Skeletal muscle satellite cell (primary cell): ENCODE measurements at regions not wholly inside any gene's neighbourhood (a gene's known extent, or its start where the extent isn't known, plus 50 kb on each side); places are given as distances from the start of the nearest gene placed in this dataset.
"Not testable (repeated sequence)": the region's sequence is repeated elsewhere in the genome, so short reads cannot be mapped to it uniquely, and the experiment has no call there.

Experiments
- H3K27me3 ChIP-seq: 2 replicates; pipeline ENCODE4 v1.7.0; 2013; ENCODE audit warnings: low read length; ENCODE audit not compliant: control insufficient read depth, insufficient read depth
- H3K36me3 ChIP-seq: 2 replicates; pipeline ENCODE4 v1.7.0; 2013; ENCODE audit warnings: mild to moderate bottlenecking, control low read depth, low read length; ENCODE audit not compliant: insufficient read depth
- H3K4me1 ChIP-seq: 2 replicates; pipeline ENCODE4 v1.7.0; 2013; ENCODE audit warnings: low read length; ENCODE audit not compliant: control insufficient read depth, insufficient read depth
- H3K4me2 ChIP-seq: 2 replicates; pipeline ENCODE4 v1.7.0; 2013; ENCODE audit warnings: mild to moderate bottlenecking, low read length
- H3K4me3 ChIP-seq: 2 replicates; pipeline ENCODE4 v1.7.0; 2013; ENCODE audit warnings: low read length
- H3K9ac ChIP-seq: 2 replicates; pipeline ENCODE4 v1.7.0; 2013; ENCODE audit warnings: mild to moderate bottlenecking, low read depth, low read length, moderate library complexity
- H3K9me3 ChIP-seq: replicated peaks from 2 replicates; pipeline ENCODE4 v1.7.0; 2013; ENCODE audit warnings: mild to moderate bottlenecking, control low read depth, low read length

- Histone ChIP-seq H3K4me1 (peaks cover 9% of the 10 kb centered on the region), H3K9ac (no peak overlapping the region), H3K4me2 (no peak overlapping the region), H3K27me3 (no peaks in the 10 kb centered on the region), H3K9me3 (no peaks in the 10 kb centered on the region), H3K4me3 (no peak overlapping the region), H3K36me3 (no peaks in the 10 kb centered on the region)
Measured at GRCh38 chr15:35281515-35281914, 196.4 kb upstream of the NANOGP8 start.

DNA sequence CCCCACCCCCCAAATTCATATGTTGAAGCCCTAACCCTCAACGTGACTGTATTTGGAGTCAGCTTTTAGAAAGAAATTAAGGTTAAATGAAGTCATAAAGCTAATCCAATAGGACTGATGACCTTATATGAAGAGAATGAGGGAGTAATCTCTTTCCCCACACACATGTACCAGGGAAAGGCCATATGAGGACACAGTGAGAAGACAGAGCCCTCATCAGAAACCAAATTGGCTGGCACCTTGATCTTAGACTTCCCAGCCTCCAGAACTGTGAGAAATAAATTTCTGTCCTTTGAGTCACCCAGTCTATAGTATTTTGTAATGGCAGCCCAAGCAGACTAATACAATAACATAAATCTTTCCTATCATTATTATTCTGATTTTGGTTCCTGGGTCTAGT lies 194.7 kb upstream of the NANOGP8 start:
- Histone ChIP-seq H3K36me3 (no peaks in the 10 kb centered on the region), H3K9ac (no peak overlapping the region), H3K4me1 (peaks cover 9% of the 10 kb centered on the region), H3K4me2 (no peak overlapping the region), H3K4me3 (no peak overlapping the region), H3K27me3 (no peaks in the 10 kb centered on the region), H3K9me3 (no peaks in the 10 kb centered on the region)

DNA sequence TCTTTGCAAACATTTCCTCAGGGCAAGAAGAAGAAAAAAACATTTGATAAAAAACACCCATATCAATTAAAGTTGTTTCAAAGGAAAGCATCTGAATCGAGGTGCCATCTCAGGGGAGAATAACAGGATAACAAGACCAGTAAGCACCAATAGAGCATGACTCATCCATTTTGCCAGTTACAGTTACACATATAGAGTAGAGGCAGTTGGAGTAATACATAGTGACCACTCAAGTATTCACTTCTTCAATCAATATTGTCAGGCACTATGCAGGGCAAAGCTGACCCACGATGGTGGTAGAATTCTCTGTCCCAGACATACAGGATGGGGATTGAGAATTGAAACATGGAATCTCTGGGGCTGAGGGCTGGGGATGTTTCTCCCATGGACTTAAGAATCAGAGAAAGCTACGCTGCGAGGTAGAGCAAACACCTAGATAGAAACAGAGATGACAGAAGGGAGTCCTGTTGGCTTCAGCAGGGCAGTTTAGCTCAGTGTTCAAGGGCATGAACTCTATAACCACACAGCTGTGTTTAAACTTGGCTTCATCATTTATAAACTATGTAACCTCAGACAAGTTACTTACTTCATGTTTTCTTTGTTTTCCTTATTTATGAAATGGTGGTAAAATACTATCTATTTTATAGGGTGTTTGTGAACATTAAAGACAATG lies 186.4 kb upstream of the NANOGP8 start:
- no peaks in the 10 kb centered on the region for H3K36me3 ChIP-seq

DNA sequence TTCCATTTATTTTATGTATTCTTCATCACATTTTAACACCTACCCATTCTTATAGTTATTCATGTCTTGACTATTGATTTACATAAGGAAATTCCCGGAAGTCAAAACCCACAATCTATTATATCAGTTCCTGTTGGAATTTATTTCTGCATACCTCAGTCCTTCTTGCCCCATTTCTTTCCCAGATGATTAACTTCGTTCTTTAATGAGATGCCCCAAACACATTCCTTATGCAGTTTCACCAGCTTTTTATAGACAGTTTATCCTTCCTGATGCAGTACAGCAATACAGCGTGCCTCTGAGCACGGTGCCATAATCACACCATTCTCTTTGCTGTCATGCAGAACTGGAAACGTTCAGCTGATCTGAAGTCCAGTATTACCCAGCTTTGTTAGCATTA lies 175.8 kb upstream of the NANOGP8 start:
- H3K27me3 ChIP-seq: no peaks in the 10 kb centered on the region
- peaks cover 6% of the 10 kb centered on the region for H3K4me1 ChIP-seq
- no peaks in the 10 kb centered on the region for H3K9me3 ChIP-seq
- H3K4me3 ChIP-seq: no peak overlapping the region
- H3K4me2 ChIP-seq: no peak overlapping the region
- H3K9ac ChIP-seq: no peak overlapping the region
- H3K36me3 ChIP-seq: no peaks in the 10 kb centered on the region

More for the DNA sequence above, 186.4 kb upstream of the NANOGP8 start:
- Histone ChIP-seq H3K27me3 (no peaks in the 10 kb centered on the region), H3K4me3 (no peak overlapping the region), H3K4me2 (peak overlapping the region; percentile 7), H3K9ac (no peak overlapping the region), H3K4me1 (peaks cover 6% of the 10 kb centered on the region), H3K9me3 (no peaks in the 10 kb centered on the region)

DNA sequence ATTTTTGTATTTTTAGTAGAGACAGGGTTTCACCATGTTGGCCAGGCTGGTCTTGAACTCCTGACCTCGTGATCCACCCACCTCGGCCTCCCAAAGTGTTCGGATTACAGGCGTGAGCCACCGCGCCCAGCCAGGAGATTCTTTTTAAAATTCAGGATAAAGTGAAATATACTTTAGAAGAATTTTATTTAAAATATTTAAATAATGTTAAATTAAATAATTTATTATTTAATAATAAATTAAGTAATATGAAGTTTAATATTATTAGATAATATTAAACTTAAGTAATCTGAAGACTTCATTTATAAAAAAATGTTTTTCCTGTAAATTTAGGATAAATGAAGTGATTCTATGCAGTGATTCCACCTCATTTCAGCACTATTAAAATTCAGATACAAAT lies 175.2 kb upstream of the NANOGP8 start:
- not testable (repeated sequence) for H3K27me3 ChIP-seq, H3K9me3 ChIP-seq, H3K4me2 ChIP-seq, H3K36me3 ChIP-seq, H3K4me3 ChIP-seq, H3K9ac ChIP-seq, H3K4me1 ChIP-seq

DNA sequence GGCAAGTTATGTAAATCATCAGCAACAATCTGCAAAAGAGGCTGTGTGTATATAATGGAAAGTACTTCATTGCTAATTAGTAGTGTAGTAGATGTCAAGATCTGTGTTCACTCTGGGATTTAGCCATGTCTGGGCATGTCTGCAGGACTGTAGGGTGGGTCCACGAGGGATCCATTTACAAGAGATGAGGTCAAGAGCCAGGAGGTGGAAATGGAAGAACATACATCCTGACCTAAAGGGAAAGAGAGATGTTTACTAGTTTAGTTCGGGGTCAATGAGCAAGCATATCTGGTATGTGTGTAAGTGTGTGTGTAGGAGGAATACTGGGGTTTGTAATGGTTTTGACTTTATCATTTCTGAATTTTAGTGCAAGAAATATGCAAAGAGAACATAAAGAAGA lies 171.5 kb upstream of the NANOGP8 start:
- Histone ChIP-seq H3K4me3 (no peak overlapping the region), H3K4me2 (no peak overlapping the region), H3K36me3 (no peaks in the 10 kb centered on the region), H3K9me3 (no peaks in the 10 kb centered on the region), H3K4me1 (peaks cover 6% of the 10 kb centered on the region), H3K9ac (no peak overlapping the region), H3K27me3 (no peaks in the 10 kb centered on the region)

DNA sequence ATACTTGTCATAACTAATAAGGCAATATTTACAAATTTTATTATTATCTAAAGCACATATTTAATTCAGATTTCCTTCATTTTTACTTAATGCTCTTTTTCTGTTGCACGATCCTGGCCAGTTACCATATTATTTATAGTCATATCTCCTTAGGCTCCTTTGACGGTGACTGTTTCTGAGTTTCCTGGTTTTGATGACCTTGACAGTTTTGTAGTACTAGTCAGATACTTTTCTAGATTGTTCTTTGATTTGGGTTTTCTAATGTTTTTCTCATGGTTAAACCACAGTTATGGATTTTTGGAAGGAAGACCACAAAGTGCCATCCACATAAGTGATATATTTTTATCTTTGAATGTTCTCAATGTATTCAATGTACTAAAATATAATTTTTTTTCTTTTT lies 171.0 kb upstream of the NANOGP8 start:
- no peak overlapping the region for H3K4me2 ChIP-seq
- peaks cover 6% of the 10 kb centered on the region for H3K4me1 ChIP-seq
- no peaks in the 10 kb centered on the region for H3K9me3 ChIP-seq
- no peak overlapping the region for H3K4me3 ChIP-seq
- H3K36me3 ChIP-seq: no peaks in the 10 kb centered on the region
- no peak overlapping the region for H3K9ac ChIP-seq
- H3K27me3 ChIP-seq: no peaks in the 10 kb centered on the region

DNA sequence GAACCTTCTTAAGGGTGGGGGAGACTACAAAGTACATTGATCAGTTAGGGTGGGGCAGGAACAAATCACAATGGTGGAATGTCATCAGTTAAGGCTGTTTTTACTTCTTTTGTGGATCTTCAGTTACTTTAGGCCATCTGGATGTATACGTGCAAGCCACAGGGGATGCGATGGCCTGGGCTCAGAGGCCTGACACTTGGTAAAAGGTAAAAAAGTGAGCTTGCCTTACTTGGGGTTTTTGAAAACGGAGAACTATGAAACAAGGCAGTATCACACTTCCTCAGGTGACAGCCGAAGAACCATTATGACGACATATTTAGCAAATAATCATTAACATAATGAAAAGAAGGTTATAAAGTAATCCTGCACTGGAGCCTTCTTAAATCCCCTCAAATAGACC lies 169.8 kb upstream of the NANOGP8 start:
- not testable (repeated sequence) for H3K27me3 ChIP-seq, H3K4me2 ChIP-seq, H3K36me3 ChIP-seq, H3K9me3 ChIP-seq, H3K4me3 ChIP-seq, H3K4me1 ChIP-seq, H3K9ac ChIP-seq

- H3K9ac ChIP-seq: no peak overlapping the region
- no peaks in the 10 kb centered on the region for H3K36me3 ChIP-seq
- H3K4me1 ChIP-seq: peaks cover 6% of the 10 kb centered on the region
- no peaks in the 10 kb centered on the region for H3K27me3 ChIP-seq
- H3K4me2 ChIP-seq: no peak overlapping the region
- no peak overlapping the region for H3K4me3 ChIP-seq
- H3K9me3 ChIP-seq: no peaks in the 10 kb centered on the region
Measured at GRCh38 chr15:35254062-35254461, 169.0 kb upstream of the NANOGP8 start.

GRCh38 chr15:35252351-35252865 lies 167.3 kb upstream of the NANOGP8 start:
- H3K27me3 ChIP-seq: no peaks in the 10 kb centered on the region
- no peak overlapping the region for H3K4me3 ChIP-seq
- H3K36me3 ChIP-seq: no peaks in the 10 kb centered on the region
- H3K9ac ChIP-seq: no peak overlapping the region
- peaks cover 6% of the 10 kb centered on the region for H3K4me1 ChIP-seq
- no peaks in the 10 kb centered on the region for H3K9me3 ChIP-seq
- no peak overlapping the region for H3K4me2 ChIP-seq

DNA sequence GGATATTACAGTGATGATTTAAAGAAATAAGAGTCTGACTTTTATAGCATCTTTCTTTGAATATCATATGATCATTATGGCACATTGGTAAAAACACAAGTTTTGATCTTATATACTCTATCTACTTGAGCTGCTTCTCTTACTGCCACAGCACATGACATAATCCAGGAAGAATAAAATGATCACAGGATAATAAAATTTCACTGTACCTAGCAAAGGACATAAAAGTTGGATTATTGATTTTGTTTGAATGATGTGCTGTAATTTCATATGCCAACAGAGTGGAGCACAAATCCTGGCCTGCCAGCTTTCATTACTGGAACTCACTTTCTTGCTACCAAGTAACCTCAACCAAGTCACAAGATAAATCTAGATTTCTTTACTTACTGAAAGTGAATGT lies 162.1 kb upstream of the NANOGP8 start:
- no peaks in the 10 kb centered on the region for H3K9me3 ChIP-seq
- no peaks in the 10 kb centered on the region for H3K27me3 ChIP-seq
- H3K36me3 ChIP-seq: no peaks in the 10 kb centered on the region
- peaks cover 3% of the 10 kb centered on the region for H3K4me1 ChIP-seq
- H3K4me2 ChIP-seq: no peak overlapping the region
- H3K4me3 ChIP-seq: no peak overlapping the region
- no peak overlapping the region for H3K9ac ChIP-seq

DNA sequence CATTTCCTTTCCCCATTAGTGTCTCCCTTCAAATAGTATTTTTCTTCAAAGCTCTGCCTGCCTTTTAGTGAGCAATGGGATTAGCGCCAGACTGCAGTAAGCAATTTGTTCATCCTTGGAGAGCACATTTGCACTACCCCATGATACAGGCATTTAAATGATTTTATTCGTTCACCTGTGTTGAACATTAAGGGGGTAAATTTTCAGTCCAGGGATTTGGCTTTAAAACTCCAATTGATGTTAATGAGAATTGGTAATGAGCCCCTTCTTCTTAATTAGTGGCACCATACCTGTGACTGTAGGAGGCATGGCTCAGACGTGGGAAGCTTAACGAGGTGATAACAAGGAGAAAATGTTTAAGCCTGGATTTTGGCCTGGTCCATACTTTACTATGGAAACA lies 161.4 kb upstream of the NANOGP8 start:
- Histone ChIP-seq H3K9ac (no peak overlapping the region), H3K9me3 (no peaks in the 10 kb centered on the region), H3K4me1 (peaks cover 3% of the 10 kb centered on the region), H3K4me2 (no peak overlapping the region), H3K27me3 (no peaks in the 10 kb centered on the region), H3K4me3 (no peak overlapping the region), H3K36me3 (no peaks in the 10 kb centered on the region)
